ENCODE measurements at regions not wholly inside any gene's neighbourhood (a gene's known extent, or its start where the extent isn't known, plus 50 kb on each side); places are given as distances from the start of the nearest gene placed in this dataset.

DNA sequence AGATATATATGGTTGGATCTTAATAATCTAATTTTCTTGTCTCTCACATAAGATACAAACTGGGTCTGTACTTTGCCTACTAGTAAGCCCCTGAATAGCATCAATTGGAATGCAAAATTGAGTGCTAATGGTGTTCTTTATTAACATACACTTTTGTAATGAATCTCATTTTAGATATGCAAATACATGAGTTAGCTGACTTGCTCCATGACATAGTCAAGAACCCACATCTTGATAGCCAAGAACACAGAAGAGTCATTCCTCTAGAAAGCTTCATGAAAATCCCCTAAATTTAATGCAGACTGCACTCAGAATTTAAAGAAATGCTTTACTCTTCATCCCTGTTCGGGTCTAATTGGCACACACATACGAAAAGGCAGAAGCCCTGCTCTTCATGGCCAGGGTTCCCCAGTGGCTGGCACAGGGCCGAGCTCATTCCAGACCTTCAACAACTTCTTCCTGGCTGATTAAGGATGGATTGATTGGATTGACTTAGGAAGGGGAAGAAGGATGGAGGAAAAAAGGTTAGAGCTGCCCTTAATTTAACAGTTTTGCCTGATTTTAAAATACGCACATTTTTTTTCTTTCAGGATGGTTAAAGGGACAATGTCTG is 431.1 kb upstream of the KLF6 start:
- no peak for DNase-seq

- no peak for DNase-seq
These were observed 430.5 kb upstream of the KLF6 start for GRCh38 chr10:4215485-4215884.

GRCh38 chr10:4214908-4215307 is 429.9 kb upstream of the KLF6 start:
- no peak for DNase-seq

- no peak for DNase-seq
These were observed 428.4 kb upstream of the KLF6 start for GRCh38 chr10:4213441-4213840.

DNA sequence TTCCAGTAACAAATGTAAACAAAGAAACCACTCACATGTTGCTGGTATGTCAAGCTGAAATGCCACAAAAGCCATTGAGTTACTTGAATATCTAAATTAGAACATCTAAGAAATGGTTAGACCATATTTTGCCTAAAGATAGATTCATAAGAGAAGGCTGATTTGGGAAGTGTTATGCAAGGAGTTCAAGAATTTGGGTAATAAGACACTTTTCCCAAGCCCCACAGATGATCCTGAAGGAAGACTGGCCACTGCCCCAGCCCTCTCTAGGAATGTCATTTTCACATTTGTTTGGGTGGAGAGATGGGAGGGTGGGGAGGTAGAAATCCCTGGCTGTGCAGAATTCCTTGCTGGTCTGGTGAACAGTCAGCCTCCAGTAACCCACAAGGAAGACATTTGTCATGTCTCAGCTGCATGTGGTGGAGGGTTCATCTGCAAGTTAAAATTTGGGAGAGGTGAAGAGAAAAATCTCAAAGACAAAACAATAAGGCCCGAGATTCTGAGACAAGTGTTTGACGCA is 427.2 kb upstream of the KLF6 start:
- no peak for DNase-seq

GRCh38 chr10:4208499-4208898 is 423.5 kb upstream of the KLF6 start:
- DNase-seq = no peak

- no peak for DNase-seq
These were observed 420.1 kb upstream of the KLF6 start for GRCh38 chr10:4205113-4205512.

GRCh38 chr10:4202938-4203337 is 417.9 kb upstream of the KLF6 start:
- DNase-seq = no peak

GRCh38 chr10:4201866-4202825 is 417.1 kb upstream of the KLF6 start:
- no peak for DNase-seq

DNA sequence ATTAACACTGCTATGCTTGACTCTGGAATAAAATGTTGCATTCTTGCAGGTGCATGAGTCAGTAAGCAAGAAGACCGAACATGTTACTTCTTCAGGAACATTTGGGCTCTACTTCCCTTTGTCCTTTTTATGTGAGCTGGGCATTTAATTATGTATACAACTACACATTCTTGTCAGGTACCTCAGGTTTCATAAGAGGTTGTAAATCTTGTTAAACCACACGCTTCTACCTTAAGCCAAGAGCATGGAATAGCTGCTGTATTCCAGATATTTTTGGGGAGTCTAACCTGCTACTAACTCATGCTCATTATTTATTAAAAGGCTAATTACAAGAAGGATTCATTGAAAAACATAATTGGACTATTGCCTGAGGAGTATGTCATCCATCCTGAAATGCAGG is 414.2 kb upstream of the KLF6 start:
- no peak for DNase-seq

DNA sequence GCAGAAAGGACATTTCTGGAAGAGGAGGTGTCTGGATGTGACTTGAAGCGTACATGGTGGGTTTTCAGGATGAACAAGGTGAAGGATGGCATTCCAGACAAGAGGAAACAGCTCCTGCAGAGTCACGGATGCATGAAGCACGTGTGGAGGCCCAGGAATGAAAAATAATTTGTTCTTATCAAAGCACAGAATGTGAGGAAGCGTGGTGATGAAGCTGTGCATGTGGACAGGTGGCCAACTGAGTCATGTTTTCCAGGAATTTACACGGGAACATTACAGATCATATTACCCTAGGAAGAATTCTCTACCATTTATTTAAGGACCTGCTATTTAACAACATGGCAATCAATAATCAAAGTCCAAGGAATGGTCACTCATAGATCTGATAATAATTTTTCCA is 413.2 kb upstream of the KLF6 start:
- DNase-seq = no peak

DNA sequence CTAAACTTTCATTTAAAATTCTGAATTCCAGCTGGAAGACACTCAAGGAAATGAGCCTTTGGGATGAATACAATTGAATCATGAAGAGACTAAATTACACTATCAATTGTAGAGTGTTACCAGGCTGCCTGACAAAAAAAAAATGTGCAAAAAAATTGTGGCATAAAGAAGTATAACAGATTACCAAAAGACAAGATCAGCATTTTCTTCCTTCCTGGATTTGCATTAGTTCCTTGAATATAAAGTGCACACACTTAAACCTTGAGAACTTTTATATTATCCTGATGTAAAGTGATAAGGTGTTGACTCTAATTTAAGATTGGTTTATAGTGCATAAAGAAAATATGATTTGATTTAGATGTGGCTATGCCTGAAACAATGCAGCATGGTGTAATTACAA is 412.7 kb upstream of the KLF6 start:
- no peak for DNase-seq

DNA sequence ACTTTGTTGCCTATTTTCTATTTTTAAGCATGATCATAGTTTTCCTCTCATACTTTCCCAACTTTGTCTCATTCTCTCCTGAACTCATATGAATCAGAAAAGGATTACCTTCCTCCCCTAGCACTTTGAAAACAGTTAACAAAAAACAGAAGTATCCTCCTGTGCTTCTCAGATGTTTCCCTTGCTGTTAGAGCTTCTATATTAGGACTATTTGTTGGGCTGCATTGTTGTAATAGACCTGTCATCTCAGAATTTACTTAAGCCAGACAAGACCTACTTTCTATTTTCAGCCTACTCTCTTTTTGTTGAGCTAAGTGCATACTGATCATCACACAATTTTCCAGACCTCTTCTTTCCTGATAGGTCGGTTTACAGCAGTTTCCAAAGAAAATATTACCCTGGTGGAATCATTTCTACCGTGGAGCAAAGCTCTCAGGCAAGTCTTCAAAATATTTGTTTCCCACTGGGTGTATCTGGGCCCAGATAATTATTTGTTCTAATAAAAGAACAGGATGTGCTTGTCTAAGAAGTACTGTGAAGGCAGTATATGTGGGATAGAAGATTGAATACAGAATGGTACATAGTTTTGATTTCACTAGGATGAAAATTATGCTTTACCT is 411.9 kb upstream of the KLF6 start:
- DNase-seq = no peak

DNA sequence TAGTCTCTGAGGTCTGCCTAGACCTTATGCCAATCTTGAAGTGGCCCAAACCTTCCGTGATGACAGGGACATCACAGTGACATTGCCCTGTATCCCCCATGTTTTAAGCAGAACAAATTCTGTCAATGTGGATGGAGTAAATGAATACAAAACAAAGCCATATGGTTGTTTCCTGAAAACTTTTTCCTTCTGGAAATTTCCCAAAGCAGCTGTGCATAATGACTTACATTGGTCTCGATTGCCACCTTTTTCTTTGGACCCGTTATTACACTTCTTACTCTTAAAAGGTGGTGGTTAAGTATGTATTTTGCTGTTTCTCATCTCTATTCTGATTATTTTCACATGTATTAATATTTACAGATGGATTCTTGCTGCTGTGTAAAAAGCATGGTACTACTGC is 411.2 kb upstream of the KLF6 start:
- no peak for DNase-seq

- no peak for DNase-seq
These were observed 410.2 kb upstream of the KLF6 start for GRCh38 chr10:4195213-4195612.

DNA sequence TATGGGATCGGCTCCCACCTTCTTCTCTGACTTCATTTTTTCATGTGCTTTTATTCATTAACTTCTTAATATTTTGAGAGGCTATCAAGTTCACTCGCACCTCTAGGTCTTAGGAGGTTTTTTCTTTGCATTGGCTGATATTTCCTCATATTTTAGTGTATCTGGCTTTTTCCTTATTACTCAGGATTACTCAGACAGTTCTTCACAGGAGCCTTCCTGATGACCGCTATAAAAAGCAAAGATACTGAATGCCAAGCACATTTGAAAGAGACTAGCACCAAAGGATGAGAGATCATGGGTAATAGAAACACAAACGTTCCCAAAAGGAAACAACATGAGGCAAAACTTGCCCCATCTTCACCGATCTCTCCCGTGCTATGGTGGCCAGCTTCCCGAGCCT is 409.2 kb upstream of the KLF6 start:
- no peak for DNase-seq

- no peak for DNase-seq
These were observed 406.9 kb upstream of the KLF6 start for GRCh38 chr10:4191894-4192293.

GRCh38 chr10:4191354-4191753 is 406.3 kb upstream of the KLF6 start:
- no peak for DNase-seq

DNA sequence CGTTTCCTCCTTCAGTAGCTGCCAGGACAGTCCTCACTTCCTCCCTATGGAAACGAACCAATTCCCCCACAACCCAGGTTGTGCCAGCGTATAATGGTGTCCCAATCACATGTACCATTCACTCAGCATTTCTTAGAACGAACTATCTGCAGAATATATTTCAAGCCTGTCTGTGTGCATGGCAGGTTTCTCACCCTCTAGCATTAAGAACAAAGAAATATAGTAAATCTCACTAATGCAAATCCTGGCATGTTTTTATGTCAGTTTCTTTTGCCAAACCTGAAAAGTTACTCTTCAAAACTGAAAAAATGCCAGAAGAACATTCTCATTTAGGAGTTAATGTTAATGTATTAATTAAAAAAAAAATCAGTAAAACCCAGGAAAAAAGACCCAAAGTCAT is 405.9 kb upstream of the KLF6 start:
- DNase-seq = no peak

DNA sequence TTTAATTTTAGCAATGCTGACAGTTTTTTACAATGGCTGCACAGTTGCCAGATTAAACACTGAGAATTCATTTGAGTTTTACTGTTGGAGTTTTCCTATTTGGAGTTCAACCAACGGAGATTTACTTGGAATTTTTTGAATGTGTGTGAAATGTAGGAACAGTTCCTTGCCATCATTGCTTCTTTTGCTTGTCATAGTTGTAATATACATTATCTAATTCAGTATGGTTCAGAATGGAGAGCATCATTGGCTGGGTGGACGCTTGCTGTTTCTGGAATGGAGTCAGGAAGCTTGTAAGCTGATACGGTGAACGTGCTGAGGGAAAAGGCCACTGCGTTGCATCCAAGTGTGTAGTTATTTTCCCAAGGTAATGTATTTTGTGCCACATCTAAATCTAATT is 404.3 kb upstream of the KLF6 start:
- no peak for DNase-seq

DNA sequence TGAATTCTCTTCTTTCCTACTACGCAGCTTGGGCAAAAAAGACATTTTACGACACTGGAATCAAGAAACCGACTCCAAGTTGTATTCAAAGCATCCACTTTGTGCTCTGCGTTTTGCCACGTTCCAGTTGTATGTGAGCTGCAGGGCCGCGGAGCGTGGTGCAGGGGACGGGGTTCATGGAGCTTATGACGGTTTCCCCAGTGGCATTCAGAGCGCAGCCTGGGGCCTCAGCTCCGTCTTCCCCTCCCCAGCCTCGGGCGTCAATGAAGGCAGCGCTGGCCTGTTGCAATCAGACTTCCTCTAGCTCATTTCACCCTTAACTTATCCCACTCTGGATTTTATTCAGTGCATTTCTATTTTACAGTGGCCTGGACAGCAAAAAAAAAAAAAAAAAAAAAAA is 403.4 kb upstream of the KLF6 start:
- no peak for DNase-seq

- no peak for DNase-seq
These were observed 402.0 kb upstream of the KLF6 start for GRCh38 chr10:4186849-4187540.

GRCh38 chr10:4183761-4184261 is 398.8 kb upstream of the KLF6 start:
- no peak for DNase-seq
